ENCODE measurements at regions not wholly inside any gene's neighbourhood (a gene's known extent, or its start where the extent isn't known, plus 50 kb on each side); places are given as distances from the start of the nearest gene placed in this dataset.
"Not testable (repeated sequence)": the region's sequence is repeated elsewhere in the genome, so short reads cannot be mapped to it uniquely, and the experiment has no call there.

DNA sequence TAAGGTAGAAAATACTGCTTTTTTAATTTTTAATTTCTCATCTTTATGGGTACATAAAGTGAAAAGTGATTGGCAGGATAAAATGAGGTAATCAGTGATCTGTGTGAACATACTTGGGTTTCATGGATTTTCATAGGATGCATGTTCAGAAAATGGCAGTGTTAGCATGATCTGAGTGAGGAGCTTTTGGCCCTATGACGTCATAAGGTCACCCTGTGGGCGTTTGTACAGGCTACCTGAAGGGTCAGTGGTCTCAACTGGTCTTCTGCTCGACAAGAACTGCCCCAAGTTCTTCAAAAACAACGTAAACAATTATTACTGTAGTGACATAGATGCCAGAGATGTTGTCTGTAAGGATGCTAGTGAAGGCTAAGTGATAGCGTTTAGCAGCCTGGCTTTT, 124.5 kb upstream of the OSTN start:
- DNase-seq = no peak

DNA sequence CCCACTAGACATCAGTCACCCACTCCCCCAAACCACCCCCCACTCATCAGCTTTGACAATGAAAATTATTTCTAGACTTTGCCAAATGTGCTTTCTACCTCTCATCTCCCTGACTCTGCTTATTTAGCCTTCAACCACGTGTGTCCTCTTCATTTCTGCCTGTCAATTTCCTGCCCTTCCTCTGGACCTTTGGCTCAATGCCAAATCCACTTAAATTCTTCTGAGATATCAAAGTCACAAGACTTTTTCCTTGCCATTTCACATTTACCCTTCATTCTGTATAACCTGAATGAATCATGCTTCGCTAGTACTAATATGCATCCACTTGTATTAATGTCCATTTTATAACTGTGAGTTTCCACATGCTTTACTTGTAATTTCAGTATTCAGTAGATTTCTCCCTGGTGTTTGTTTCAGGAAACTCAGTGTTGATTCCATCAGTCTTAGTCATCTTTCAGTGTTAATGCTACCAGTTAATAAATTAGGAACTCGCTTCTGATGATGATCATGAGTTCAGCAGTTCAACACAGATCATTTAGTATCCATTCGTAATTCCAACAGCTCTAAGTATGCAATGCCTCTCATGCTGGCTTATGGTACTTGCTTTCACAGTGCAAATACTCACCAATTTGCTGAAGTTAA, 128.2 kb upstream of the OSTN start:
- DNase-seq = peak in 1 of 3 experiments; percentile 32

DNA sequence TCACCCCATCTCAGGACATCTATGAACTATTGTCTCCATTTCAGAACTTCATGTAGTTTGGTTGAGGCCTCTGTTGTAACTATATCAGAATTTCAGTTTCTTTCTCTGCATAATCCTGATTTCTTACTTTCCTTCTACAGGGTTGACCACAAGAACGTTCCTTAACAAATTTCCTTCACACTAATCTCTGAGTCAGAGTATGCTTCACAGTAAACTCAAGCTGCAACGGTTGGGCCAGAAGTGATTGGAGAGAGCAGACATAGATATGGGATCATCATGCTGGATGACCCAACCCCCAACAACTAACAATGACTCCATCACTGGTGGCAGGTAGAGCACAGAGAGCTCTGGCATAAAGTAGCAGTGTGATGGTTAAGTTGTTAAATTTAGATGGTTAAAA, 128.8 kb upstream of the OSTN start:
- no peak for DNase-seq

DNA sequence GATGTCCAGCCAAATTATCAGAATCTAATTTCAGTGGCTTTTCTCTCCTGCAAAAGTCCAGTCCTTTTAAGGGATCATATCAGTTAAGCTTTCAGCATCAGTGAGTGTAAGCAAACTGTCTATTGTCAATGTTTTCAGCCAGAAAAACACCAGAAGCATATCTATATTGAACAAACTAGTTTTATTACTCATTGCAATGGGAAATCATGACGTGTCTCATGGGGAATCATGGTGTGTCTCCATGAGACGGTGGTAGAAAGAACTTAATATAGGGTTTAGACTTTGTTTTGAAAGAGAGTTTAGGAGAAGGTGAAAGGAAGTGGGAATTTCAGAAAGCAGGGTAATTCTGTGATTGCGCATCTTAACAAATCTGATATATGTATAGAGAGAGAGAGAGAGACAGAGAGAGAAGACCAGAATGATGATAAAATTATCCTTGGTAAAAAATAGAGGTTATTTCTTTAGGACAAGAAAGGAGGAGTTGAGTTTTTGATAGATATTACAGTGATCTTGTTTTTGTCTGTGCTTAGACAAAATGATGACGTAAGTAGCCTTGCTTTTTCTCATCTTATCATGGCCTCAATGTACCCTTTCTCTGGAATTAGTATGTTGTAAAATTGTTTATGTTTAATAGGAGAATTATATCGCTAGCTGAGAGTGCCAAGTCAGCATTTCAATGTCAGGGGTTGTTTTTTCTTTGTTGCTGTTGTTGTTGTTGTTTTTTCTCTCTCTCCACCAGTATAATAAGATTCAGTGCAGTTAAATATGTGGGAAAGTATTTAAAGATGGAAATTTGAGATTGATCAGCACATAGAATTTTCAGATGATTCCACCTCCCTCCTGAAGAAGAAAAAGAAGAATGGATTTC, 129.9 kb upstream of the OSTN start:
- DNase-seq = no peak

DNA sequence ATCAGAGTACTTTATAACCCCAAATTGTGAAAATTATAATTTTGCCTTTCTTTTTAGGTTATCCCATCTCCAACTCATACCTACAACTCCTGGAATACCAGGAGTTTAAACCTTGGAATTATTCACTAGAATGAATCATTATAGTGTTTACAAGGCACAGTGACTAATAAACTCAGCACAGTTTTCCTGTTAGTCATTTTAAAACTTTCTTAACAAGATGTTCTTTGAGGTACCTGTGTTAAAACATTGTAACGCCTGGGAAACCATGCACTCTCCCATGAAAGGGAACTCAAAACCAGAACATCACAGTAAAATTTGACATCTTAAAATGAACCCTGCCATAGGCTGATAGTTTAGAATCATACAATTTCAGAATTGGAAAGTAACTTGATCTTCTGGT, 132.4 kb upstream of the OSTN start:
- DNase-seq = no peak

DNA sequence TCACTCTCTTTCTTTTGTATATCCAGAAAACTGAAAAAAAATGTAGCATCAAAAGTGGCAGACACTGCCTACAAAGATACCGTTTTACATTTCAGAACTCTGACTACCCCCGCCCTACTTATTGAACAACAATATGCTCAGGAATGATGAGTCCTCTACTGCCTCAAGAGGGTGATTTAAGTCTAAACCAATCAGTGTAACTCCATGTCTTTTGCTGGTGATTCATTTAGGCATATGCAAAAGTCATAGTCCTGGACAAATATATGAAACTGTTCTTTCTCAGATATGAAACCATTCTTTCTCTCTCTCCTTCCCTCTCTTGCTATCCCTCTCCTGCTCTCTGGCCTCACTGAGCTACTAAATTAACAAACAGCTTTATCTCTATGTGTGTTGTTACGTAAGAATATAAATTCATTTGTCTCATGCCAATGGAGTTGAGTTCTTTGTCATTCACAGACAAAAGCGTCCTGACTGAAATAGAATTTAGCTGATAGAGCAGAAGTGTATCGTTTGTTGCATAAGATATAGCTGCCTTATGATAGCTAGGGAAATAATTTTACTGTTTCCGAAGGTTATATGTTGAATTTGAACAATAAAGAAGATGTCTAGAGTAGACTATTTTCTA, 133.7 kb upstream of the OSTN start:
- no peak for DNase-seq

- DNase-seq = peak; percentile 31 to 73 (median 42)
These were observed 148.0 kb upstream of the OSTN start for GRCh38 chr3:191051037-191051436.

DNA sequence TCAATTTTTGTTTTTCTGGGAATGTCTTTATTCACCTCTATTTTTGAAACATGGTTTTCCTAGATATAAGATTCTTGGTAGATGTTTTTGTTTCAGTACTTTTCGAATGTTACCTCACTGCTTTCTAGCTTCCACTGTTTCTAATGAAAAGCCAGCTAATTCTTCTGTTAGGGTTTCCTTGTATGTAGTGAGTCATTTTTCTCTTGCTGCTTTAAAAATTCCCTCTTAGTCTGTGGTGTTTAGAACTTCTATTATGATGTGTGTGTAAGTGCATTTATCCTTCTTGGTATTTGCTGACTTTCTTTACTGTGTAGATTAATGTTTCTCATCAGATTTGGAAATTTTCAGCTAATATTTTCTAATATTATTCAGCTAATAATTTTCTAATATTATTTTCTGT, 151.1 kb upstream of the OSTN start:
- DNase-seq = no peak

- no peak for DNase-seq
These were observed 168.1 kb upstream of the OSTN start for GRCh38 chr3:191030929-191031328.

DNA sequence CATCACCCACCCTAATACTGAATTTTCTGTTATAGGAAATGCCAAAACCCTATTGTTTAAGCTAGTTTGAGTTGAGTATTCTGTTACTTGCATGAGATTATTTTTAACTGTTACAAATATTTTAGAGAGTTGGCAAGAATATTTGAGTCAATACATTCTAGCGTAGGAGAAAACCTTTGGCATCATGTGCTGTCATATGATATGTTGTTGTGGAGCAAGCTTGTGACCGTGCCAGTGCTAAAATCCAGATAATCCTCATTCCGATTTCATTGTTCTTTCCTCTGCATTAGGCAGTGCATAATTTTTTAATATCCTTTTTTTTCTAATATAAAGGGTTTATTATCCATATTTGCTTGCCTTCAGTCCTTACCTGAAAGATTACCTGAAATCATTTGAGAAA, 168.0 kb upstream of the GMNC start:
- no peak for DNase-seq

GRCh38 chr3:191026746-191027145, 164.3 kb upstream of the GMNC start:
- no peak for DNase-seq

GRCh38 chr3:191020730-191021396, 158.4 kb upstream of the GMNC start:
- DNase-seq = no peak

DNA sequence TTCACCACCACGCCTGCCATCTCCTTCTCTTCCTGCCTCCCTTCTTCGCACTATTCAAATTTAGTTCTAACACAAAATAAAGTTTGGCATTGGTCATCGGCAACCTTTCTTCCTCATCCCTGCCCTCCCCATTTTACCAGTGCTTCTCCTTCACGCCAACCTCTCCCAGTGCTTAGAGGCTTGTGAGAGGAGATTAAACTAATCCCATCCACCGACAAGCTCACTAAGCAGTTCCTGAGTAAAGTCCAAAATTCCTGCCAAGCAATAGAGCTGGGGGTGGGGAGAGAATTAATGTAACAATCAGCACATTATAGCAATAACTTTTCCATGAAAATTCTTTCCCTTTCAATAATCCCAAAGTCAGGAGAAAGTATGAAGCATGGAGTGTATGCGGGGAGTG, 157.4 kb upstream of the GMNC start:
- no peak for DNase-seq

DNA sequence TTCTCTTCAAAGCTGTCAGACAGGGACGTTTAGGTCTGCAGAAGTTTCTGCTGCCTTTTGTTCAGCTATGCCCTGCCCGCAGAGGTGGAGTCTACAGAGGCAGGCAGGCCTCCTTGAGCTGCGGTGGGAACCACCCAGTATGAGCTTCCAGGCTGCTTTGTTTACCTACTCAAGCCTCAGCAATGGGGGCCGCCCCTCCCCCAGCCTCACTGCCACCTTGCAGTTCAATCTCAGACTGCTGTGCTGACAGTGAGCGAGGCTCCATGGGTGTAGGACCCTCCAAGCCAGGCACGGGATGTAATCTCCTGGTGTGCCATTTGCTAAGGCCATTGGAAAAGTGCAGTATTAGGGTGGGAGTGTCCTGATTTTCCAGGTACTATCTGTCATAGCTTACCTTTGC, 153.5 kb upstream of the GMNC start:
- DNase-seq = not testable (repeated sequence)

DNA sequence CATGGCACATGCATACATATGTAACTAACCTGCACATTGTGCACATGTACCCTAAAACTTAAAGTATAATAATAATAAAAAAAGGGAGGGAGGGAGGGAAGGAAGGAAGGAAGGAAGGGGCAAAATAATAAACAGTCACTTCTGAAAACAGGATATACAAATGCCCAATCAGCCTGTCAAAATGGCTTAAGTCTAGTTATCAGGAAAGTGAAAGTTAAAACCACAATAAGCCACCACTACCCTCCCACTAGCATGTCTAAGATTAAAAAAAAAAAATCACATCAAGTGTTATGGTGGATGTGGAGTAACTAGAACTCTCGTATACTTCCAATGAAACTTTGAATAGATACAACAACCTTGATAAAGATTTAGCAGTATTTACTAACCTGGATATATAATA, 145.6 kb upstream of the GMNC start:
- DNase-seq = no peak

DNA sequence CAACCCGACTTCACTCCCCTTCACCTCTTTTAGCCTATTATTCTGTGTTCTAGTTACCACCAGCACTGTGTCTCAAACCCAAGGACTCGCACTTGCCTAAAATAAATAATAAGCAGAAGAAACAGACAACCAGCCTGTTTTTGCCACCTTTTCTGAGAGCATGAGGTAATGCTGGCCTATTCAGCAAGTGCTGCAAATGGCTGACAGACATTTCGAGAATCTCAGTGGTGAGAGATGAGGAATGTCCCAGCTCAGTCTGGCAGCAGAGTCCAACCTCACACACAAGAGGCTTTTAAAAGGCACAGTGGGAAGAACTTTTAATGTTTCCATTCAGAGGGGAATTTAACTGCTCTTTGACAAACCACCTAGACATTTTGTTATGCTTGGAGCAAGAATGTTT, 143.3 kb upstream of the GMNC start:
- no peak for DNase-seq

GRCh38 chr3:191003742-191004141, 141.2 kb upstream of the GMNC start:
- peak in 2 of 3 experiments; percentile 10 to 42 for DNase-seq

- DNase-seq = no peak
These were observed 133.8 kb upstream of the GMNC start for GRCh38 chr3:190996181-190996775.

DNA sequence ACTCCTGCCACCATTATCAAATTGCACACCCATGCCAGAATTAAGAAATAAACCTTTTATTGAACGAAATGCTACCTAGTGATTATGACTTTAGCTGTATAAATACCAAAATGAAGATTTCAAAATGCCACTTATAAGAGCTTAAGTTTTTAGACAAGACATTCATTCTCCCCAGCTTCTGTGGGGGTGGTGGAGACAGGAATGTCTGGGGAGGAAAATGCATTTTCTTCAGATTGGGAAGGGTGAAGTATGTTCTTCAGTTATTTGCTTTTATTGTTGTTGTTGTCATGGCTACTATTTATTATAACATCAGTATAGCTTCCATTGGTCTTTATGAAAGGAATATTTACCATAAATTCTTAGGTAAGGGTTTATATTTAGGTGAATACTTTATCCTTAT, 132.7 kb upstream of the GMNC start:
- DNase-seq = no peak

DNA sequence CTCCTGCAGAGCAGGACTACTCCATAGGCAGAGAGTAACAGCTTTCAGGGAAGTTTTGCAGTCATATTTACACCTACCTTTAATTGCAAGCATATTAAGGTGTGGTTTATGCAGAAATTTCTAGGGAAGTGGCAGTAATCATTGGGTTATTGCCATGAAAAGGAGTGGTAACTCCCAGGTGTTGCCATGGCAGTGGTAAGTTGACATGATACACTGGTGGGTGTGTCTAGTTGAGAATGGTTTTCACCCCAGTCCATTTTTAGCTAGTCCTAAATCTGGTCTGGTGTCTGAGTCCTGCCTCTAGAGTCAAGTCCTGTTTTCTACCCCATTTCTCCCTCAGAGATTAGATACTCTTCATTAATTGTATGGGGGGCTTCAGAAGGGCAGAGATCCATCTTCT, 128.4 kb upstream of the GMNC start:
- peak in 1 of 3 experiments; percentile 13 for DNase-seq

DNA sequence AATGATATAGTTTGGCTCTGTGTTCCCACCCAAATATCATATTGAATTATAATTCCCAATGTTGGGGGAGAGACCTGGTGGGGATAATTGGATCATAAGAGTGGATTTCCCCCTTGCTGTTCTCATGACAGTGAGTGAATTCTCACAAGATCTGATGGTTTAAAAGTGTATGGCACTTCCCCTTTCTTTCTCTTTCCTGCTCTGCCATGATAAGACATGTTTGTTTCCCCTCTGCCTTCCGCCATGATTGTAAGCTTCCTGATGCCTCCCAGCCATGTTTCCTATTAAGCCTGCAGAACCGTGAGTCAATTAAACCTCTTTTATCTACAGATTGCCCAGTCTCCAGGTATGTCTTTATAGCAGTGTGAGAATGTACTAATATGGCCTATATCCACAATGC, 126.7 kb upstream of the GMNC start:
- no peak for DNase-seq

DNA sequence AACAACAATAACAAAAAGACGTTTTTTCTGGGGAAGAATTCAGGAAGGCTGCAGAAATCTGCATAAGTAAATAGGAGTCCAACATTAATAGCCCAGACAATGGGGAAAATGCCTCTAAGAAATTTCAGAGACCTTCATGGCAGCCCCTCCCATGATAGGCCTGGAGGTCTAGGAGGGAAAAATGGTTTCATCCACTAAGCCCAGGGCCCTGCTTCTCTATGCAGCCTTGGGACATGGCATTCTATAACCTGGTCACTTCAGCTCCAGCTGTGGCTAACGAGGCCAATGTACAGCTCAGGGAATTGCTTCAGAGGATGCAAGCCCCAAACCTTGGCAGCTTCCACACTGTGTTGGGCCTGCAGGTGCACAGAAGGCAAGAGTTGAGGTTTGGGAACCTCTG, 125.6 kb upstream of the GMNC start:
- DNase-seq = no peak

Data from NCI-H1417 (cell line).